ENCODE measurements at regions not wholly inside any gene's neighbourhood (a gene's known extent, or its start where the extent isn't known, plus 50 kb on each side); places are given as distances from the start of the nearest gene placed in this dataset.

DNA sequence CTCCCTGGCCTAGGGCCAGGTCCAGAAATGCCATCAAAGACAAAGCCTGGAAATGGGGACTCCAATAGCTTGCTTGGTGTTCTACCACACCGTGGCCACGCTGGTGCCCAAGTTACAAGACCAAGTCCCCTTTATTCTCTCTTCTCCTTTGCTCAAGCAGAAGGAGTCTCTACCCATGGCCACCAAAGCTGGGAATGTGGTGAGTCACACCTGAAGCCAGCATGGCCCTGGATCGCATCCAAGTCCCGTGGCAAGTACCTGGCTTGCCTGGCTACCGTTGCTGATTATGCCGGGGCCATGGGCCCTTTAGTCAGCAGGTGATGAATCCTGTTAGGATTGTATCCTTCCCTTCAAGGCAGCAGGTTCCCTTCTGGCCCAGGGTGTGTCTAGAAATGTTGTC, 260.0 kb downstream of the HAPSTR1 start:
- DNase-seq (ENCODE audit: low read depth) = no peak
- H3K4me3 ChIP-seq (ENCODE audit: low read depth, low read length) = no peak overlapping the region
- TF ChIP-seq CTCF (conservative IDR thresholded peaks at IDR 0.05; ENCODE audit: low read depth, low read length) = no peak

GRCh38 chr16:9351841-9352434, 260.5 kb downstream of the HAPSTR1 start:
- TF ChIP-seq CTCF (conservative IDR thresholded peaks at IDR 0.05; ENCODE audit: low read depth, low read length) = no peak
- H3K4me3 ChIP-seq (ENCODE audit: low read depth, low read length) = no peak overlapping the region
- no peak for DNase-seq (ENCODE audit: low read depth)

- TF ChIP-seq CTCF (conservative IDR thresholded peaks at IDR 0.05; ENCODE audit: low read depth, low read length) = no peak
- DNase-seq (ENCODE audit: low read depth) = no peak
These were observed 266.4 kb downstream of the HAPSTR1 start for GRCh38 chr16:9357829-9358228.

DNA sequence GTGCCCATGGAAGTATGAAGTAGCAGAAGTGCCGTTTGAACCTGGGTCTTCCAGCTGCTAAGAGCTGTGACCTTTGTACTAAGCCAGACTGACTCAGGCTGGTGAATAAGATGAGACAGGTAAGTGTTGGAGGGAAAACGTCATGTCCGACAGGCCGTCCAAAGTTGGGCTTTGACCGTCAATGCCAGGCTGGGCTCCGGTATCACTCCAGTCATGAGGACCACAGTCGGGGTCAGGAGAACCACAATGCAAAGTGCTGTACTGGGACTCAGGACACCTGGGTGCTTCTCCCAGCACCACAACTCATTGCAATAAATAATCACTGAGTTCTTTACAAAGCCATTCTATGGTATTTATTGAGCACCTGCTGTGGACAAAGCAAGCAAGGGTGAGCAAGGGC, 268.6 kb downstream of the HAPSTR1 start:
- no peak overlapping the region for H3K4me3 ChIP-seq (ENCODE audit: low read depth, low read length)
- DNase-seq (ENCODE audit: low read depth) = no peak
- TF ChIP-seq CTCF (conservative IDR thresholded peaks at IDR 0.05; ENCODE audit: low read depth, low read length) = no peak

More at GRCh38 chr16:9357829-9358228, 266.4 kb downstream of the HAPSTR1 start:
- H3K4me3 ChIP-seq (ENCODE audit: low read depth, low read length) = no peak overlapping the region

GRCh38 chr16:9362050-9362449, 270.6 kb downstream of the HAPSTR1 start:
- no peak for DNase-seq (ENCODE audit: low read depth)
- H3K4me3 ChIP-seq (ENCODE audit: low read depth, low read length) = no peak overlapping the region
- no peak for TF ChIP-seq CTCF (conservative IDR thresholded peaks at IDR 0.05; ENCODE audit: low read depth, low read length)

DNA sequence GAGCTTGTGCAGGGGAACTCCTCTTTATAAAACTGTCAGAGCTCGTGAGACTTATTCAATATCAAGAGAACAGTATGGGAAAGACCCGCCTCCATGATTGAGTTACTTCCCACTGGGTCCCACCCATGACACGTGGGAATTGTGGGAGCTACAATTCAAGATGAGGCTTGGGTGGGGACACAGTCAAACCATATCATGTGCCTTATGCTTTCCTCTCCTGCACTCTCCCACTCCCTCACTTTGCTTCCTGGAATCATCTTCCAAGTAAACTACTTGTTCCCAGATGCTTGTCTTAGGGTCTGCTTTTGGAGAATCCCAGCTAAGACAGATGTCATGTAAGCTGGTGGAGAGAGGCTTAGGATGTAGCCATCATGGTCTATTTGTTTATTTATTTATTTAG, 271.2 kb downstream of the HAPSTR1 start:
- no peak for DNase-seq (ENCODE audit: low read depth)
- no peak overlapping the region for H3K4me3 ChIP-seq (ENCODE audit: low read depth, low read length)
- TF ChIP-seq CTCF (conservative IDR thresholded peaks at IDR 0.05; ENCODE audit: low read depth, low read length) = no peak

DNA sequence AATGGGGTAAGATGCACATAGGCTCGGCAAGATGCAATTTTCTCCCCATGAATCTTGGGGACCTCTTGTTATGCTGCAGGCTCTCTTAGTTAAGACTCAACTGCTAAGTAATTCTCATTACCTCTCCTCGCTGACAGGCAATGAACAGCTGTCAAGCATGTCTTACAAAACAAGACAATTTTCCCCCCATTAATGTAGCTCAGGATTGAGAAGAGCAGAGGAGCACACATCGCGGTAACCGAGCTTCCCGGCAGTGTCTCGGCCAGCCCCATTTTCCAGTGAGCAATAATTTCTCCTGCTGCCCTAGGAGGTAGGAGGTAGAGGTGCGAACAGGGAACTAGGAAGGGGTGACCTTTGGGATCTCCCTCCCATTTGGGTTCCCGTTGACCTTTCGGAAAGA, 272.1 kb downstream of the HAPSTR1 start:
- no peak for TF ChIP-seq CTCF (conservative IDR thresholded peaks at IDR 0.05; ENCODE audit: low read depth, low read length)
- DNase-seq (ENCODE audit: low read depth) = no peak
- H3K4me3 ChIP-seq (ENCODE audit: low read depth, low read length) = no peak overlapping the region

Data from choroid plexus epithelial cell (primary cell).